Stimulated activated naive CD8-positive, alpha-beta T cell treated with anti-CD3 and anti-CD28 coated beads, Interleukin-15, Interleukin-2, amounts not matched to agents 100 ng/mL and 50 ng/mL, for 24 hours (primary cell): ENCODE measurements at regions not wholly inside any gene's neighbourhood (a gene's known extent, or its start where the extent isn't known, plus 50 kb on each side); places are given as distances from the start of the nearest gene placed in this dataset.
"Not testable (repeated sequence)": the region's sequence is repeated elsewhere in the genome, so short reads cannot be mapped to it uniquely, and the experiment has no call there.

Experiments
- H3K27ac Mint-ChIP-seq: one replicate; pipeline ENCODE4 v1.8.0; 2021; ENCODE audit warnings: mild to moderate bottlenecking, mixed read lengths
- H3K27me3 Mint-ChIP-seq: one replicate; pipeline ENCODE4 v1.8.0; 2021; ENCODE audit warnings: mixed read lengths
- H3K36me3 Mint-ChIP-seq: one replicate; pipeline ENCODE4 v1.8.0; 2021; ENCODE audit warnings: low read depth, mixed read lengths
- H3K4me1 Mint-ChIP-seq: one replicate; pipeline ENCODE4 v1.8.0; 2021; ENCODE audit warnings: low read depth, mixed read lengths
- H3K4me3 Mint-ChIP-seq: one replicate; pipeline ENCODE4 v1.8.0; 2021; ENCODE audit warnings: mild to moderate bottlenecking, mixed read lengths
- H3K9me3 Mint-ChIP-seq: one replicate; pipeline ENCODE4 v1.8.0; 2021; ENCODE audit warnings: mixed read lengths

GRCh38 chr1:221978631-221979334, 236.9 kb upstream of the DUSP10 start:
- not testable (repeated sequence) for H3K36me3 Mint-ChIP-seq, H3K9me3 Mint-ChIP-seq, H3K4me3 Mint-ChIP-seq, H3K4me1 Mint-ChIP-seq, H3K27ac Mint-ChIP-seq
- peaks cover 10% of the 10 kb centered on the region for H3K27me3 Mint-ChIP-seq

- not testable (repeated sequence) for H3K4me3 Mint-ChIP-seq, H3K36me3 Mint-ChIP-seq, H3K27me3 Mint-ChIP-seq, H3K4me1 Mint-ChIP-seq, H3K27ac Mint-ChIP-seq, H3K9me3 Mint-ChIP-seq
These were observed 231.9 kb upstream of the DUSP10 start for GRCh38 chr1:221973787-221974186.

GRCh38 chr1:221972276-221973235, 230.7 kb upstream of the DUSP10 start:
- no peak overlapping the region for H3K4me3 Mint-ChIP-seq
- H3K27me3 Mint-ChIP-seq = no peaks in the 10 kb centered on the region
- no peak overlapping the region for H3K27ac Mint-ChIP-seq
- no peaks in the 10 kb centered on the region for H3K4me1 Mint-ChIP-seq
- H3K36me3 Mint-ChIP-seq = no peaks in the 10 kb centered on the region
- H3K9me3 Mint-ChIP-seq = no peaks in the 10 kb centered on the region

GRCh38 chr1:221971035-221971434, 229.1 kb upstream of the DUSP10 start:
- H3K4me3 Mint-ChIP-seq, H3K27ac Mint-ChIP-seq, H3K4me1 Mint-ChIP-seq, H3K9me3 Mint-ChIP-seq, H3K27me3 Mint-ChIP-seq, H3K36me3 Mint-ChIP-seq: not testable (repeated sequence)

- not testable (repeated sequence) for H3K27ac Mint-ChIP-seq, H3K9me3 Mint-ChIP-seq, H3K27me3 Mint-ChIP-seq, H3K4me3 Mint-ChIP-seq, H3K4me1 Mint-ChIP-seq, H3K36me3 Mint-ChIP-seq
These were observed 227.5 kb upstream of the DUSP10 start for GRCh38 chr1:221969298-221969858.

- not testable (repeated sequence) for H3K27me3 Mint-ChIP-seq, H3K36me3 Mint-ChIP-seq, H3K9me3 Mint-ChIP-seq, H3K4me3 Mint-ChIP-seq, H3K27ac Mint-ChIP-seq, H3K4me1 Mint-ChIP-seq
These were observed 225.6 kb upstream of the DUSP10 start for GRCh38 chr1:221967538-221967937.

GRCh38 chr1:221966888-221967287, 225.0 kb upstream of the DUSP10 start:
- not testable (repeated sequence) for H3K27me3 Mint-ChIP-seq, H3K9me3 Mint-ChIP-seq, H3K4me1 Mint-ChIP-seq, H3K36me3 Mint-ChIP-seq, H3K4me3 Mint-ChIP-seq, H3K27ac Mint-ChIP-seq

GRCh38 chr1:221965891-221966290, 224.0 kb upstream of the DUSP10 start:
- H3K27ac Mint-ChIP-seq, H3K9me3 Mint-ChIP-seq, H3K27me3 Mint-ChIP-seq, H3K4me3 Mint-ChIP-seq, H3K36me3 Mint-ChIP-seq: not testable (repeated sequence)
- H3K4me1 Mint-ChIP-seq = peaks cover 18% of the 10 kb centered on the region

GRCh38 chr1:221965252-221965651, 223.4 kb upstream of the DUSP10 start:
- Mint-ChIP-seq H3K27ac (no peak overlapping the region), H3K27me3 (no peaks in the 10 kb centered on the region), H3K4me1 (peaks cover 24% of the 10 kb centered on the region), H3K4me3 (no peak overlapping the region), H3K9me3 (no peaks in the 10 kb centered on the region), H3K36me3 (no peaks in the 10 kb centered on the region)

- H3K27me3 Mint-ChIP-seq = no peaks in the 10 kb centered on the region
- no peak overlapping the region for H3K4me3 Mint-ChIP-seq
- H3K4me1 Mint-ChIP-seq = peaks cover 24% of the 10 kb centered on the region
- H3K27ac Mint-ChIP-seq = no peak overlapping the region
- no peaks in the 10 kb centered on the region for H3K9me3 Mint-ChIP-seq
- no peaks in the 10 kb centered on the region for H3K36me3 Mint-ChIP-seq
These were observed 221.9 kb upstream of the DUSP10 start for GRCh38 chr1:221963742-221964141.

- no peaks in the 10 kb centered on the region for H3K27me3 Mint-ChIP-seq
- no peaks in the 10 kb centered on the region for H3K36me3 Mint-ChIP-seq
- H3K27ac Mint-ChIP-seq = no peak overlapping the region
- no peaks in the 10 kb centered on the region for H3K9me3 Mint-ChIP-seq
- no peak overlapping the region for H3K4me3 Mint-ChIP-seq
- peaks cover 27% of the 10 kb centered on the region for H3K4me1 Mint-ChIP-seq
These were observed 220.5 kb upstream of the DUSP10 start for GRCh38 chr1:221962385-221962784.

GRCh38 chr1:221961532-221962292, 219.8 kb upstream of the DUSP10 start:
- Mint-ChIP-seq H3K27ac (peak overlapping the region; percentile 81), H3K4me1 (peaks cover 27% of the 10 kb centered on the region), H3K36me3 (no peaks in the 10 kb centered on the region), H3K9me3 (no peaks in the 10 kb centered on the region), H3K27me3 (no peaks in the 10 kb centered on the region), H3K4me3 (peak overlapping the region; percentile 53)

- H3K4me3 Mint-ChIP-seq, H3K27me3 Mint-ChIP-seq, H3K9me3 Mint-ChIP-seq, H3K36me3 Mint-ChIP-seq: not testable (repeated sequence)
- H3K27ac Mint-ChIP-seq = peak overlapping the region; percentile 19
- H3K4me1 Mint-ChIP-seq = peaks cover 27% of the 10 kb centered on the region
These were observed 216.3 kb upstream of the DUSP10 start for GRCh38 chr1:221958161-221958562.

GRCh38 chr1:221957350-221957749, 215.5 kb upstream of the DUSP10 start:
- H3K9me3 Mint-ChIP-seq, H3K4me3 Mint-ChIP-seq, H3K27me3 Mint-ChIP-seq, H3K36me3 Mint-ChIP-seq, H3K27ac Mint-ChIP-seq: not testable (repeated sequence)
- peaks cover 23% of the 10 kb centered on the region for H3K4me1 Mint-ChIP-seq

GRCh38 chr1:221949996-221950395, 208.1 kb upstream of the DUSP10 start:
- Mint-ChIP-seq H3K36me3 (no peaks in the 10 kb centered on the region), H3K4me3 (no peak overlapping the region), H3K27ac (no peak overlapping the region), H3K27me3 (no peaks in the 10 kb centered on the region), H3K9me3 (peaks cover 3% of the 10 kb centered on the region), H3K4me1 (no peaks in the 10 kb centered on the region)
